CD4-positive, alpha-beta T cell (primary cell): ENCODE measurements at regions not wholly inside any gene's neighbourhood (a gene's known extent, or its start where the extent isn't known, plus 50 kb on each side); places are given as distances from the start of the nearest gene placed in this dataset.
"Not testable (repeated sequence)": the region's sequence is repeated elsewhere in the genome, so short reads cannot be mapped to it uniquely, and the experiment has no call there.

ENCODE experiments used
- ATAC-seq: fragments of 200-7000 bp; cut with Tn5 transposase; one replicate; pipeline ENCODE4 v1.10.0; 2022; ENCODE audit warnings: mild to moderate bottlenecking; ENCODE audit not compliant: poor library complexity
- CTCF ChIA-PET: fragments of 350-600 bp; sonication (Branson Sonifier 250); formaldehyde crosslinking; loops from one replicate; lab custom pipeline; 2021; ENCODE audit warnings: antibody characterized with exemption, inconsistent platforms; lab: Charles Lee
- POLR2A ChIA-PET: fragments of 350-600 bp; sonication (Branson Sonifier 250); formaldehyde crosslinking; loops from one replicate; lab custom pipeline; 2021; ENCODE audit warnings: antibody characterized with exemption, inconsistent platforms; lab: Charles Lee
- DNase-seq, 14 experiments: peaks; one replicate each; pipeline ENCODE4 v3.0.0-alpha.2; 2013 to 2020; ENCODE audit warnings: mixed read lengths in 2 of 14
- H3K27ac ChIP-seq, 2 donors: one replicate each; pipeline versions ENCODE4 v1.5.1 to v1.7.0; 2013; ENCODE audit warnings: low read length in 2 of 2, low read depth in 1 of 2, mild to moderate bottlenecking in 1 of 2
- H3K27me3 ChIP-seq, 2 experiments: 1 replicate in 1 of 2; 2 replicates in 1 of 2; pipeline versions ENCODE4 v1.6.1 to v1.7.0; 2013; ENCODE audit warnings: low read length in 2 of 2, control low read depth in 1 of 2, mild to moderate bottlenecking in 1 of 2, moderate library complexity in 1 of 2; ENCODE audit not compliant: insufficient read depth in 2 of 2, control insufficient read depth in 1 of 2
- H3K36me3 ChIP-seq: one replicate; pipeline ENCODE4 v1.6.1; 2013; ENCODE audit warnings: low read length, control low read depth; ENCODE audit not compliant: insufficient read depth
- H3K4me1 ChIP-seq: one replicate; pipeline ENCODE4 v1.6.1; 2013; ENCODE audit warnings: low read length, control low read depth; ENCODE audit not compliant: insufficient read depth
- H3K4me3 ChIP-seq: one replicate; pipeline ENCODE4 v1.5.1; 2013; ENCODE audit warnings: mild to moderate bottlenecking, low read length, moderate library complexity
- H3K9me3 ChIP-seq, 2 experiments: 1 replicate in 1 of 2; 2 replicates in 1 of 2; pipeline versions ENCODE4 v1.6.1 to v1.7.0; 2013; ENCODE audit warnings: low read length in 2 of 2, mild to moderate bottlenecking in 2 of 2, control low read depth in 1 of 2, moderate library complexity in 1 of 2; ENCODE audit not compliant: control insufficient read depth in 1 of 2, insufficient read depth in 1 of 2
- H3K27ac Mint-ChIP-seq: one replicate; pipeline ENCODE4 v1.8.0; 2020; ENCODE audit warnings: mixed read lengths
- H3K27me3 Mint-ChIP-seq: one replicate; pipeline ENCODE4 v1.8.0; 2021; ENCODE audit warnings: mixed read lengths
- H3K36me3 Mint-ChIP-seq: one replicate; pipeline ENCODE4 v1.8.0; 2021; ENCODE audit warnings: low read depth, mixed read lengths
- H3K4me1 Mint-ChIP-seq: one replicate; pipeline ENCODE4 v1.8.0; 2021; ENCODE audit warnings: low read depth, mixed read lengths
- H3K4me3 Mint-ChIP-seq: one replicate; pipeline ENCODE4 v1.8.0; 2020; ENCODE audit warnings: mild to moderate bottlenecking, mixed read lengths
- H3K9me3 Mint-ChIP-seq: one replicate; pipeline ENCODE4 v1.8.0; 2020; ENCODE audit warnings: mixed read lengths
- intact Hi-C, 2 experiments: fragments of 100-400 bp; cut with DNase I in 1 of 2; cut with micrococcal nuclease in 1 of 2; formaldehyde crosslinking; loops; one replicate each; pipeline versions ENCODE4 v1.15.1 to v1.9.0; 2023 to 2025; cut with DNase I, micrococcal nuclease
- TF ChIP-seq, protein P1 (sequence below): fragments of 200-600 bp; IDR thresholded peaks from one replicate; pipeline ENCODE4 v1.8.0; 2022; ENCODE audit warnings: antibody characterized with exemption, mild to moderate bottlenecking

DNA sequence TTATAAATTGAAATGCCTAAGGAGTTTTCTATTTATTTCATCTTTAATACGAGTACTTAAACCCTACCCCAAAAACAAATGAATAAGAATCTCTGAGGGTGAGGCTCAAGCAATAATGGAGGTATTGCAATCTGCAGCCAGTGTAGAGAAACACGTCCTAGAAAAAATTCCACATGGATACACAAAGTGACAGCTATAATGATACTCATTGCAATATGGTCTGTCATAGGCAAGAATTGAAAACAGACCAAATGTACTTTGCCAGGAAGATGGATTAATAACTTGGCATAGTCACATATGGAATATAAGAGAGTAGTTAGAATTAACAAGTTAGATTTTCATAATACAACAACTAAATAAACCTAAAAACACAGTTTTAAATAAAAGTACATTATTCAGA, 440.1 kb upstream of the STEAP1 start:
- intact Hi-C loops, result no loop called here
- Mint-ChIP-seq H3K27me3 (no peaks in the 10 kb centered on the region), H3K9me3 (peaks cover 2% of the 10 kb centered on the region)

DNA sequence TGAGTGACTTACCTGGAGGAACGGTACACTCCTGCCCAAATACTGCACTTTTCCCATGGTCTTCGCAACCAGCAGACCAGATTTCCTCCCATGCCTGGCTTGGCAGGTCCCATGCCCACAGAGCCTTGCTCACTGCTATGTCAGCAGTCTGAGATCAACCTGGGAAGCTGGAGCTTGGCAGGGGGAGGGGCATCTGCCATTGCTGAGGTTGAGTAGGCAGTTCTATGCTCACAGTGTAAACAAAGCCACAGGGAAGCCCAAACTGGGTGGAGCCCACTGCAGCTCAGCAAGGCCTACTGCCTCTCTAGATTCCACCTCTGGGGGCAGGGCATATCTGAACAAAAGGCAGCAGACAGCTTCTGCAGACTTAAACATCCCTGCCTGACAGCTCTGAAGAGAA, 435.3 kb upstream of the STEAP1 start:
- H3K27me3 Mint-ChIP-seq, H3K9me3 ChIP-seq, H3K36me3 ChIP-seq, DNase-seq, POLR2A ChIA-PET, CTCF ChIA-PET, H3K4me1 ChIP-seq, H3K27ac ChIP-seq, H3K4me3 Mint-ChIP-seq, H3K4me3 ChIP-seq, H3K36me3 Mint-ChIP-seq, H3K27ac Mint-ChIP-seq, ATAC-seq, H3K9me3 Mint-ChIP-seq, H3K4me1 Mint-ChIP-seq, H3K27me3 ChIP-seq, intact Hi-C loops: not testable (repeated sequence)

More for the DNA sequence above, 440.1 kb upstream of the STEAP1 start:
- TF ChIP-seq, protein P1, sequence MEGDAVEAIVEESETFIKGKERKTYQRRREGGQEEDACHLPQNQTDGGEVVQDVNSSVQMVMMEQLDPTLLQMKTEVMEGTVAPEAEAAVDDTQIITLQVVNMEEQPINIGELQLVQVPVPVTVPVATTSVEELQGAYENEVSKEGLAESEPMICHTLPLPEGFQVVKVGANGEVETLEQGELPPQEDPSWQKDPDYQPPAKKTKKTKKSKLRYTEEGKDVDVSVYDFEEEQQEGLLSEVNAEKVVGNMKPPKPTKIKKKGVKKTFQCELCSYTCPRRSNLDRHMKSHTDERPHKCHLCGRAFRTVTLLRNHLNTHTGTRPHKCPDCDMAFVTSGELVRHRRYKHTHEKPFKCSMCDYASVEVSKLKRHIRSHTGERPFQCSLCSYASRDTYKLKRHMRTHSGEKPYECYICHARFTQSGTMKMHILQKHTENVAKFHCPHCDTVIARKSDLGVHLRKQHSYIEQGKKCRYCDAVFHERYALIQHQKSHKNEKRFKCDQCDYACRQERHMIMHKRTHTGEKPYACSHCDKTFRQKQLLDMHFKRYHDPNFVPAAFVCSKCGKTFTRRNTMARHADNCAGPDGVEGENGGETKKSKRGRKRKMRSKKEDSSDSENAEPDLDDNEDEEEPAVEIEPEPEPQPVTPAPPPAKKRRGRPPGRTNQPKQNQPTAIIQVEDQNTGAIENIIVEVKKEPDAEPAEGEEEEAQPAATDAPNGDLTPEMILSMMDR, result no peak
- no peaks in the 10 kb centered on the region for H3K36me3 Mint-ChIP-seq
- H3K27ac Mint-ChIP-seq, result no peak overlapping the region
- H3K9me3 ChIP-seq, result no peaks in the 10 kb centered on the region
- H3K27ac ChIP-seq, result no peak overlapping the region
- H3K4me1 ChIP-seq, result no peaks in the 10 kb centered on the region
- DNase-seq (no peak), ATAC-seq (no peak)
- no peaks in the 10 kb centered on the region for H3K36me3 ChIP-seq
- H3K4me1 Mint-ChIP-seq, result no peaks in the 10 kb centered on the region
- ChIA-PET POLR2A (no interaction called here), CTCF (no interaction called here)
- no peaks in the 10 kb centered on the region for H3K27me3 ChIP-seq
- no peak overlapping the region for H3K4me3 Mint-ChIP-seq
- H3K4me3 ChIP-seq, result no peak overlapping the region

DNA sequence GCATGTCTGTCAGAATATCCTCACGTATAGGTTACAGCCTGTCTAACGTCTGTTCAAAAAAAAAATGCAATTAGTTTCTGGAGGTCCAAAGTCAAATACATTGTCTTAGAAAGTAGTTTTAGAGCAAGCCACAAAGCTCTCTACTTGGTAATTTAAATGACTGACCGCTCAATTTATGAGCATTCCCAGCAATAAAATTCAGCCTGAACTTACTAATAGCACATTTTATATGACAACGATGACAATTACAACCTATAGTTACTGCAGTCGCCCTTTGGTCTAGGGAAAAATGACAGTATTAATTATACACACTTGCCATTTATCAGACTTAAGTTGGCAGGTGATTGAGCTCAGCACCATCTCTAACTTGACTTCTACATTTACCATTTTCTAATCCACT, 425.8 kb upstream of the STEAP1 start:
- no peak overlapping the region for H3K4me3 Mint-ChIP-seq
- TF ChIP-seq, protein P1, result no peak

DNA sequence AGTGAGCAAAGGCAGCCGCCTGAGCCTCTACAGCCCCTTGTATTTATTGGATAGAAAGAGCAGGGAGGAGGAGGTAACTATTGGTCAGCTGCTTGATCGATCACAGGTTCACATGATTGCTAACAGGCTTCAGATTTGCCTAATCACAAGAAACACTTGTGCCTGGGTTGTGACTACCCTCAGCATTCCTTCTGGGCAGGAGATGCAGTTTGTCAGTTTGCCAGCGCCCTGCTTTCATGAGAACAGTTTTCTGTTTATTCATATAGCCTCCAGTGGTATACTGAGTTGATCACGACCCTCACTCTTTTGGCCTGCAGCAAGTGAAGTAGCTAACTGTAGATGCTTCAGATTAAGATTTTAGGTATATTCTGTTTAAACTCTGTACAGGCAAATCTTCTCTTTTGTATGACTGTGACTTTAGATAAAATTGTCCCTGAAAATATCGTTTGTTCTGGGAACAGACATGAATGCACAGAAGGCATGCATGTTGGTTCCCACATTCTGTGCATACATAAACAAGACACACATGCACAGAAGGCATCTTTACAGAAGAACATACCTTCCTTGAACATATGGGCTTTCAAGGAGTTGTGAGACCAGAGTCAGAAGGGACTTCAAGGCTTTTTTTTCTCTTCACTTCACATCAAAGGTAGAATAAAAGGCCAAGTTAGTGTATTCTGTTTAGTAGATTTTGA, 422.4 kb upstream of the STEAP1 start:
- H3K27me3 Mint-ChIP-seq, result no peaks in the 10 kb centered on the region
- TF ChIP-seq, protein P1, result no peak

More for the DNA sequence above, 425.8 kb upstream of the STEAP1 start:
- H3K27me3 Mint-ChIP-seq, result no peaks in the 10 kb centered on the region
- DNase-seq (no peak), ATAC-seq (no peak)
- H3K9me3 Mint-ChIP-seq, result no peaks in the 10 kb centered on the region
- Histone ChIP-seq H3K36me3 (no peaks in the 10 kb centered on the region), H3K9me3 (no peaks in the 10 kb centered on the region), H3K27me3 (no peaks in the 10 kb centered on the region), H3K27ac (no peak overlapping the region), H3K4me1 (no peaks in the 10 kb centered on the region), H3K4me3 (no peak overlapping the region)
- POLR2A ChIA-PET, result no interaction called here
- H3K4me1 Mint-ChIP-seq, result no peaks in the 10 kb centered on the region
- intact Hi-C loops, result no loop called here
- H3K27ac Mint-ChIP-seq, result no peak overlapping the region
- CTCF ChIA-PET, result no interaction called here
- H3K36me3 Mint-ChIP-seq, result no peaks in the 10 kb centered on the region

More for the DNA sequence above, 422.4 kb upstream of the STEAP1 start:
- Histone ChIP-seq H3K4me1 (no peaks in the 10 kb centered on the region), H3K27me3 (no peaks in the 10 kb centered on the region), H3K36me3 (no peaks in the 10 kb centered on the region), H3K4me3 (no peak overlapping the region), H3K9me3 (no peaks in the 10 kb centered on the region), H3K27ac (no peak overlapping the region)
- Mint-ChIP-seq H3K9me3 (peaks cover 2% of the 10 kb centered on the region), H3K4me3 (no peak overlapping the region), H3K27ac (no peak overlapping the region), H3K4me1 (no peaks in the 10 kb centered on the region), H3K36me3 (no peaks in the 10 kb centered on the region)
- ChIA-PET POLR2A (no interaction called here), CTCF (no interaction called here)
- no peak for DNase-seq
- no peak for ATAC-seq
- intact Hi-C loops, result no loop called here
